ENCODE measurements at regions not wholly inside any gene's neighbourhood (a gene's known extent, or its start where the extent isn't known, plus 50 kb on each side); places are given as distances from the start of the nearest gene placed in this dataset.

GRCh38 chr1:87914396-87914795, 585.7 kb downstream of the LMO4 start:
- DNase-seq (ENCODE audit: low read depth in 2 of 2) = no peak

DNA sequence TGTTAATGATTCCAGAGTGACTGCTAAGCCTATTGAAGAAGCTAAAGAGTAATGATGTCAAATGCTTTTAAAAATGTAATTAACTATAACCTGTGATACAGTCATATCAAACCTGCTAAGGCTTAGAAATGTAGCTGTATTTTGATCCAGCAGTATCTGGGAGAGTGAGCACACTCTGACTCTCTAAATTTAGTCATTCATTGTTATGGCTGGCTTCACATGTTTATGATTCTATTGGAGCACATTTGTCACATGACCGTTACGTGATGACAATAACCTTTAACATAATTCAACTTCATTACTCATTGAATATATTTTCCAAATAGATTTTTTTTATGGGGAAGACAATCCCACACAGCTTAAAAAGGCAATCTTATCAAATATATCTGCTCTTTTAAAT, 587.1 kb downstream of the LMO4 start:
- DNase-seq (ENCODE audit: low read depth in 2 of 2) = no peak

DNA sequence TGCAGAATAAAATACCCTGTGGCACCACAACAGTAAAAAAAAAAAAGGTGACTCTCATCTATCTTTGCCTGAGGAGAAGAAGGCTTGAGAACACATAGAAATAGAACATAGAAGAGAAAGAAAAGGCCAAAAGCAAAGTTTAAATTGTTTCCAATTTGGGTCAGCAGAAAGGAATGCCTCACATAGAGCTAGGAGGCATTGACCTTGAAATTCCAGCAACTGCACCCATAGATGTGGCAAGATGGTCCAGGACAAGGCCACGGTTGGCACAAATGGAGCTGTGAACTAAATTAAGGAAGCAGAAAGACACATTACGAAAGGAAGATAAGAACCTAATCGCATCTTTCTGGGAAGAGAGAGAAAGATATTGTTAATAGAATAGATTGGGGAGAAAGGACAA, 588.3 kb downstream of the LMO4 start:
- DNase-seq (ENCODE audit: low read depth in 2 of 2) = no peak

DNA sequence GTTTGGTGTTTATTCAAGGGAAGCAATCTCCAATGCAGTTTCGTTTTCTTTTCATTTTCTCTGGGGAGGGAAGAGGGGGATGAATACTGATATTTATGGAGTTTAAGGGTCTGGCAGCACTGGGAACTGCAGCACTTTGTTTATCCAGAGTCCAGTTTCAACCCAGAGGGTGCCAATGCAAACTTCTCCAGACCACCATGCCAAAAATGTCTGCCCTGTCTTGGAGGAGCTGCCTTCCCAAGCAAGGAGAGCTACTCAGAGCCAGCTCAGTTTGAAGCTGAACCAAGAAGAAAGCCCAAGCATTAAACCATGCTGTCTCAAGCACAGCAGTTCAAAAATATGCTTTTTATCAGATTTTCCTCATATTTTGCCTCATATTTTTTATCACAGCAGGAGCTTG, 589.7 kb downstream of the LMO4 start:
- no peak for DNase-seq (ENCODE audit: low read depth in 2 of 2)

- no peak for DNase-seq (ENCODE audit: low read depth in 2 of 2)
These were observed 594.2 kb downstream of the LMO4 start for GRCh38 chr1:87922885-87923284.

DNA sequence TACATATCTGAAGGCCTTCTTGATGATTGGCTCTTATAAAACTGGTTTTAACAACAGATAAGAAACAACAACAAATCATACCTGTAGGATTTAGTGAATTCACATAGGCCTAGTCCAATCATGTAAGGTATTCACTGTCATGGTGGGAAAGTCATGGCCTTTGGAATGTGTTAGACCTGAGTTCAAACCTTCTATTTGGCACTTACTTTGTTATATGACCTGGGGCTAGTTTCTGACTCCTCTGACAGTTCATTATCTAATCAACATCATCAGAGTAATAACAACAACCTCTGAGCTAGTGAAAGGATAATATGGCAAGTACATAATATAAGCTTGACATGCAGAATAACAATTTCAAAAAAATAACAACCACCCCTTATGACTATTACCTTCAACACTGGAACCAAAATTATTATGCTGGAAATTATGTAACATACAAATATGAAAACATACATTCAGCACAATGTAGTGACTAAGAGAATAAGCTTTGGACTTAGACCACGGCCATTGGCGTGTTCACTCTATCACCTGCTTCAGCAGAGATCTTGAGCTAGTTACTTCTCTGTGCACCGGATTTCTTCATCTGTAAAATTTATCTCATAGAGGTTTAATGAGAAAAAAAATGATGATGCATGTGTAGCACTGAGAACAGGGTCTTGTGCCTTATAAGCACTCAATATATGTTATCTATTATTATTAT, 597.6 kb downstream of the LMO4 start:
- no peak for DNase-seq (ENCODE audit: low read depth in 2 of 2)

GRCh38 chr1:87926921-87927320, 598.2 kb downstream of the LMO4 start:
- DNase-seq (ENCODE audit: low read depth in 2 of 2) = no peak

DNA sequence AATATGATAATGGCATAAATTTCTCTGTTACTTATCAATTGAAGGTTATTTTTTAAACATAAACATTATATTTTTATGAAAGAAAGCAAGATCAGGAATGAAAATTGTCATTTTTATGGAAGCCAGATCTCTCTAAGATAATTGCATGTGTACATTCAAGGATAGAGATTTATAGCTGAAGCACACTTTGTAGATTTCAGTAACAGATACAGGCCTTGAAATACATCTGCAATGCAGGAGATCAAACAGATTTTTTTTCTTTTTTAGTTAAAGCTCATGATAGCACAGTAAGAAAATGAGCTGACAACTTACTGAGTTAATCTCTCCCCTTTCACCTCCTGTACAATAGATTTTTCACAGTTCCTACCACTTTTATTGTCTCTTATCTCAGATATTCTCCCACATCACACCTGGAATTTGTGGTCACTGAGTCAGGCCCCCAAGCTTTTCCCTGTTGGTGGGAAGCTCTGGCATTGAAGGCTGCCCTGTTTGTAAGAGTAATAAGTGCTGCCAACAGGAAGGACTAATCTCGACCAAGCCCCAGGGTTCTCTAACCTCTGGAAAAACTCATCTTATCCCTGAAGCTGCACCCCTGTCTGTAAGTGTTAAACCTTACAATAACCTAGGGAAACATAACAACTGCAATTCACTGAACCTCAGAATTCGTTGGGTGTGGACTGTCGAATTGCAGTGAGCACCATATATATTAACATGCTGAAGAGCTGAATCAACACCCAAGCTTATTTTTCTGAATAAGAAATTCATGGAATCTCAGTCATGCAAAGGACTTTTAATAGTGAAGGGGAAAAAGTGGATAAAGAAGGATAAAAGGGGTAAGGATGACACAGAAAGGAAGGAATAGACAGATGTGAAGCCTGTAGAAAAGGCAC, 599.0 kb downstream of the LMO4 start:
- no peak for DNase-seq (ENCODE audit: low read depth in 2 of 2)

- DNase-seq (ENCODE audit: low read depth in 2 of 2) = no peak
These were observed 599.9 kb downstream of the LMO4 start for GRCh38 chr1:87928623-87929022.

DNA sequence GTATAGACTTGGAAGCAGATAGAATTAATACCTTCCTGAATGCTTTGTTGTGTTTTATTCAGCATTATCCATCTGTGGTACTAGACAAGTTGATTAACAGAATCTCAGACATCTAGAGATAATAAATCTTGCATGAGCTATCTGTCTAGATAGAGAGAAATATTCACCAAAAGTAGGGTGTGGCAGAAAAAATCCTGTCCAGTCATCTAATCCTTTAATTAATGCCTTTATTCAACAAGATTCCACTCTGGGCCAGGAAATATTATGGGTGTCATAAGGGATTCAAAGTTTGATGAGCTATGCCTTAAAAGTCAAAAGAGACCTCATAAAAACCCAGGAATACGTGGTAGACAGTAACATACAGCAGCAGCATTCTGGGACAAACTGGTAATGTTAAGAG, 601.2 kb downstream of the LMO4 start:
- DNase-seq (ENCODE audit: low read depth in 2 of 2) = no peak

GRCh38 chr1:87930796-87931195, 602.1 kb downstream of the LMO4 start:
- DNase-seq (ENCODE audit: low read depth in 2 of 2) = no peak

DNA sequence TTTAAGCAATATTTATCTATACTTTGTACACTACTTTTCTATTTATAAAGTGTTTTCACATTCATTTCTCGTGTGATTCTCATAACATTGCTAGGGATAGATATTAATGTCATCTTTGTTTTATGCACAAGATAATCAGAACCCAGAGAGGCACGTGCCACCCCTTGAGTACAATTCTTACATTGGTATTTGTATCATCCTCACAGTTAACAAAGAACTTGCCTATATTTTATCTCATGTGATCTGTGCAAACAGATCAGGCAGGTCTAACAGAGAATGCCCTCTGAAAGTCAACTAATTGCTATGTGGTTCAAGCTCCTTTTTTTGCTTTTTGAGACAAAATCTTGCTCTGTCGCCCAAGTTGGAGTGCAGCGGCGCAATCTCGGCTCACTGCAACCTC, 604.5 kb downstream of the LMO4 start:
- no peak for DNase-seq (ENCODE audit: low read depth in 2 of 2)

- no peak for DNase-seq (ENCODE audit: low read depth in 2 of 2)
These were observed 606.5 kb downstream of the LMO4 start for GRCh38 chr1:87935130-87935529.

DNA sequence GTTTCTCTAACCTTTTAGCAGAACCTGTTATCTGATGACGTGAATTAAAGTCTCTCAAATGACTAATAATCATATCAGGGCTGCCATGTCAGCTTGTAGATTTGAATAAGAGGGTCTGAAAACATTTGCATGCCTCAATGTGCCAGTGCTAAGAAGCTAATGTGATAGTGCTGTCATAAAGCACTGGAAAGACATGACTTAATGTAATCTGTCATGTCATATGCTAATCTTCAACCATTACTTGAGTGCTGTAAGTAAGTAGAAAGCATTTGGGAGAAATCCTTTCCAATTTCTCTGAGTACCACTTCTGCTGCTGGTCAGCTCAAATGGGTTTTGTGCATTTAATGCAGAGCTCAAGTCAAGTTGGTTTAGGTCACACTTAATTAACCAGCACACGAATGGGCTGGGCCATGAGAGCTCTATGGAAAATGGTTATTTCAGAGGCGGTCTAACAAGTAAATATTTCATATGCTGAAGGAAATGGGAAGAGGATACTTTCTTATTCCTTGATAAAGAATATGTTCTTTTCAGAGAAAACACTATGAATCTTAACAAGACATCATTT, 609.2 kb downstream of the LMO4 start:
- no peak for DNase-seq (ENCODE audit: low read depth in 2 of 2)

GRCh38 chr1:87938631-87939030, 610.0 kb downstream of the LMO4 start:
- no peak for DNase-seq (ENCODE audit: low read depth in 2 of 2)

DNA sequence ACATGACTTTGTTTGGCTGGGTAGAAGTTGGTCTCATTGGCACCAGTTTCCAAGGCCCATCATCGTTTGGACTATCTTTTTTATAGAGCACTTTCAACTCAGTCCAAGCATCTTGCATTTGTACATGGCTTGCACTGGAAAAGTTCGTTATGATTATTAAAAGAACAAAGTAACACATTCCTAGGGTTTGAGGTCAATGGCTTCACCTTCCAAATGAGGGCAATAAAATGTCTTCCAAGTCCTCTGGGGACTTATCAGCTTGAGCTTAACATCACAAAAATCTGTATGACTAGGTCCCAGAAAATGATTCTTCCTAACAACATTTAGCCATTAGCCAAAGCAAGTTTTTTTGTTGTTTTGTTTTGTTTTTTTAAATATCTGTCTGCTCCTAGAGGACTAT, 610.8 kb downstream of the LMO4 start:
- DNase-seq (ENCODE audit: low read depth in 2 of 2) = no peak

DNA sequence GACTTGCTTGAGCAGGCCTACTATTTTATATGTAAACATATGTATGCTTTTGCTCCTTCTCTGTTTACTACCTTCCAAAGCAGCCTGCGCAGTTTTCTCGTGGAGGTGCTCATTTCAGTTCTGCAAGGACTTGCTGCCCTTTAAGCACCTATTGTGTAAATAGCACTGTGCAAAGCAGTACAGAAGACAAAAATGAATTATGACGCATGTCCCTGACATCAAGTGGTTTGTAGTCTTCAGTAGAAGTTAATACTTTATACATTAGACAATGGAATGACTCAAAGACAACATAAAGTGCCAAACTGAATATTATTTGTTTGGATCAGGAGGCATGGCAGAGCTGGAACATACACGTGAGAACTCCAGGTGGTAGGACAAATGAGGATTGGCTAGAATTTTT, 611.7 kb downstream of the LMO4 start:
- no peak for DNase-seq (ENCODE audit: low read depth in 2 of 2)

DNA sequence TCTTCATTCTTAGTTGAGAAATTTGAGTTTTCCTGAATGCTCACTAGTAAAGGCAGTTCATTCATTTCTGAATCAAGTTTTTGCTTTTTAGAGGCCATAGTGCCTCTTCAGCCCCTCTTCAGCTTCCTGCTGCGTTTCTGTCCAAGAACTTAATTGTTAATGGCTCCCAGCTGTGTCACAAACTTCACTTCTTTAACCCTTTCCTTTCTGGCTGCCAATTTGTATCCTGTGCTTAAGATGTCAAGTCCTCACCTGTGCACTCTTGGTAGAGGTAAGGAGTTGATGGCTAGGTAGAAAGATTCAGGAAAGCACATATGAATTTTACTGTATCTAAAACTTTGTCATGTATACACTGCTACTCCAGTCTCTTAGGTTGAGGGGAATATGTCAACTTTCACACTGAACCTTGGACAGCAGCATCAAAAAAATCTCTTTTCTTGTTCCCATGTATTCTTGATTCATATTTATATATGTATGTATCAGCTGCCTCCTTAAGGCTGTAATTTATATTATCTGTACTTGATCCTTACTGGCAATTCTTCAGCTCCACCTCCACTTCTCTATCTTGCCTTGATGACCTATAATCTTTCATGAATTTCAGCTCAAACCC, 612.8 kb downstream of the LMO4 start:
- DNase-seq (ENCODE audit: low read depth in 2 of 2) = no peak

DNA sequence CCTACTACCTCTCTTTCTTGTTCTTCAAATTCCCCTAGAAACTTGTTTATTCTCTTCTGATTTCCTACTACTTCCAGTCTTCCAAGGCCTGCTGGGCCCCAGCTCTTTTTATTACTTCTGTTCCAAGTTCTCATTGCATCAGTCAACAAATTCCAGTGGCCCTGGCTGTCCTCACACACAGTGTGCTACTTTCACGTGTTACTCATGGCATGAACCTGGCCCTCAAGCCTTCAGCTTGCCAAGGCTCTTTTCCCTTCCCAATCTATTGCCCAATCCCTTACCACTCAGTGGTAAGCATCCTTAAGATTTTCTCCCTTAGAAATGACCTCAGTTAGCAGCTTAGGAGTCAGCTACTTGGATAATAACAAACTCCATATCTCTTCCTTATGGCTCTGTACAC, 613.5 kb downstream of the LMO4 start:
- no peak for DNase-seq (ENCODE audit: low read depth in 2 of 2)

- no peak for DNase-seq (ENCODE audit: low read depth in 2 of 2)
These were observed 621.0 kb downstream of the LMO4 start for GRCh38 chr1:87949711-87950110.

- no peak for DNase-seq (ENCODE audit: low read depth in 2 of 2)
These were observed 621.7 kb downstream of the LMO4 start for GRCh38 chr1:87950369-87950768.

GRCh38 chr1:87951409-87951808, 622.7 kb downstream of the LMO4 start:
- DNase-seq (ENCODE audit: low read depth in 2 of 2) = no peak
